ENCODE measurements at regions not wholly inside any gene's neighbourhood (a gene's known extent, or its start where the extent isn't known, plus 50 kb on each side); places are given as distances from the start of the nearest gene placed in this dataset.

GRCh38 chr12:67589078-67589477, 59.5 kb upstream of the DYRK2 start:
- CTCF ChIA-PET, result no interaction called here
- FAIRE-seq, result no peak
- POLR2A ChIA-PET, result no interaction called here

More at GRCh38 chr12:67589078-67589477, 59.5 kb upstream of the DYRK2 start:
- Histone ChIP-seq H3K36me3 (ENCODE audit: control insufficient read depth in 2 of 2, extremely low read depth in 1 of 2, insufficient read depth in 2 of 2, low read length in 2 of 2) (no peaks in the 10 kb centered on the region), H3K9me3 (replicated peaks; ENCODE audit: control insufficient read depth, insufficient read depth, low read length) (no peaks in the 10 kb centered on the region), H3K27ac (ENCODE audit: insufficient read depth, low read depth, low read length) (no peak overlapping the region), H3K79me2 (ENCODE audit: control insufficient read depth, insufficient read depth, low read length) (no peaks in the 10 kb centered on the region), H2AFZ (ENCODE audit: low read depth, low read length) (no peak overlapping the region), H3K4me1 (ENCODE audit: control insufficient read depth, extremely low read depth, insufficient read depth, low read length) (no peaks in the 10 kb centered on the region), H3K9me1 (replicated peaks; ENCODE audit: control insufficient read depth, extremely low read depth, insufficient read depth, low read length) (no peaks in the 10 kb centered on the region), H3K27me3 (ENCODE audit: control insufficient read depth in 2 of 2, insufficient read depth in 2 of 2, low read length in 2 of 2) (no peaks in the 10 kb centered on the region), H3K4me2 (ENCODE audit: insufficient read depth, low read length) (no peak overlapping the region), H3K9ac (replicated peaks; ENCODE audit: extremely low read depth, insufficient read depth, low read length) (no peak overlapping the region), H3K4me3 (replicated peaks in 1 of 3; ENCODE audit: insufficient read depth in 1 of 3, low read depth in 1 of 3, low read length in 3 of 3) (no peak overlapping the region), H4K20me1 (replicated peaks; ENCODE audit: control insufficient read depth, extremely low read depth, insufficient read depth, low read length) (no peaks in the 10 kb centered on the region)
- dilution Hi-C loops (cut with MboI; ENCODE audit: extremely low pct_ligation_motif_present, low sequenced_read_pairs), result no loop called here
- no TSS peak for BruUV-seq (replicated peaks)
- intact Hi-C loops (cut with micrococcal nuclease), result no loop called here
- no peak for DNase-seq (ENCODE audit: low read depth, low spot score)
- TF ChIP-seq, protein P1, sequence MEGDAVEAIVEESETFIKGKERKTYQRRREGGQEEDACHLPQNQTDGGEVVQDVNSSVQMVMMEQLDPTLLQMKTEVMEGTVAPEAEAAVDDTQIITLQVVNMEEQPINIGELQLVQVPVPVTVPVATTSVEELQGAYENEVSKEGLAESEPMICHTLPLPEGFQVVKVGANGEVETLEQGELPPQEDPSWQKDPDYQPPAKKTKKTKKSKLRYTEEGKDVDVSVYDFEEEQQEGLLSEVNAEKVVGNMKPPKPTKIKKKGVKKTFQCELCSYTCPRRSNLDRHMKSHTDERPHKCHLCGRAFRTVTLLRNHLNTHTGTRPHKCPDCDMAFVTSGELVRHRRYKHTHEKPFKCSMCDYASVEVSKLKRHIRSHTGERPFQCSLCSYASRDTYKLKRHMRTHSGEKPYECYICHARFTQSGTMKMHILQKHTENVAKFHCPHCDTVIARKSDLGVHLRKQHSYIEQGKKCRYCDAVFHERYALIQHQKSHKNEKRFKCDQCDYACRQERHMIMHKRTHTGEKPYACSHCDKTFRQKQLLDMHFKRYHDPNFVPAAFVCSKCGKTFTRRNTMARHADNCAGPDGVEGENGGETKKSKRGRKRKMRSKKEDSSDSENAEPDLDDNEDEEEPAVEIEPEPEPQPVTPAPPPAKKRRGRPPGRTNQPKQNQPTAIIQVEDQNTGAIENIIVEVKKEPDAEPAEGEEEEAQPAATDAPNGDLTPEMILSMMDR (IDR thresholded peaks at IDR 0.05; ENCODE audit: extremely low read depth in 1 of 2, insufficient read depth in 1 of 2, low read depth in 1 of 2, low read length in 2 of 2), result no peak
- TF ChIP-seq FOS (IDR thresholded peaks at IDR 0.05; ENCODE audit: borderline replicate concordance, insufficient read depth, low read length) (no peak), POLR2A (IDR thresholded peaks at IDR 0.05; ENCODE audit: low read depth, low read length) (no peak), JUN (IDR thresholded peaks at IDR 0.05; ENCODE audit: borderline replicate concordance, insufficient read depth, insufficient read length, low read depth) (no peak), MAX (IDR thresholded peaks at IDR 0.05; ENCODE audit: insufficient read depth, insufficient read length) (no peak), POLR2AphosphoS5 (IDR thresholded peaks at IDR 0.05; ENCODE audit: insufficient read depth, low read depth, low read length) (no peak), EZH2 (IDR thresholded peaks at IDR 0.05; ENCODE audit: borderline replicate concordance, low read depth, low read length, severe bottlenecking) (no peak), MYC (IDR thresholded peaks at IDR 0.05; ENCODE audit: low read depth, low read length) (no peak), GATA2 (IDR thresholded peaks at IDR 0.05; ENCODE audit: insufficient read depth, insufficient read length, low read depth, low read length) (no peak)
